Mesenchymal stem cell (in vitro differentiated cells and primary cell): ENCODE measurements at regions not wholly inside any gene's neighbourhood (a gene's known extent, or its start where the extent isn't known, plus 50 kb on each side); places are given as distances from the start of the nearest gene placed in this dataset.

ENCODE experiments used
- DNase-seq: peaks from one replicate; pipeline ENCODE4 v3.0.0-alpha.2; 2013
- H2AFZ ChIP-seq: one replicate; pipeline ENCODE4 v1.6.1; 2013; ENCODE audit warnings: low read depth, mild to moderate bottlenecking, control low read depth, inconsistent platforms, low read length, moderate library complexity
- H2AK5ac ChIP-seq: 2 replicates; pipeline ENCODE4 v1.6.1; 2013; ENCODE audit warnings: low read length, moderate library complexity, mild to moderate bottlenecking, inconsistent platforms; ENCODE audit not compliant: severe bottlenecking
- H2BK120ac ChIP-seq: one replicate; pipeline ENCODE4 v1.6.1; 2013; ENCODE audit warnings: low read depth, mild to moderate bottlenecking, inconsistent platforms, low read length, moderate library complexity
- H2BK12ac ChIP-seq, 2 experiments: one replicate each; pipeline ENCODE4 v1.6.1; 2013; ENCODE audit warnings: inconsistent platforms in 2 of 2, low read length in 2 of 2, mild to moderate bottlenecking in 2 of 2, moderate library complexity in 2 of 2, control low read depth in 1 of 2
- H2BK15ac ChIP-seq: one replicate; pipeline ENCODE4 v1.6.1; 2013; ENCODE audit warnings: mild to moderate bottlenecking, low read depth, inconsistent platforms; ENCODE audit not compliant: poor library complexity, severe bottlenecking
- H2BK5ac ChIP-seq: 2 replicates; pipeline ENCODE4 v1.6.1; 2013; ENCODE audit warnings: low read depth, mild to moderate bottlenecking, low read length, control low read depth, inconsistent platforms; ENCODE audit not compliant: poor library complexity, severe bottlenecking
- H3K14ac ChIP-seq, 2 experiments: one replicate each; pipeline ENCODE4 v1.6.1; 2013; ENCODE audit warnings: inconsistent platforms in 2 of 2, low read length in 2 of 2, control low read depth in 1 of 2, mild to moderate bottlenecking in 1 of 2, moderate library complexity in 1 of 2
- H3K18ac ChIP-seq, 2 experiments: one replicate each; pipeline ENCODE4 v1.6.1; 2013; ENCODE audit warnings: inconsistent platforms in 2 of 2, low read length in 2 of 2, control low read depth in 1 of 2, low read depth in 1 of 2, mild to moderate bottlenecking in 1 of 2
- H3K23ac ChIP-seq, 2 experiments: one replicate each; pipeline ENCODE4 v1.6.1; 2013; ENCODE audit warnings: inconsistent platforms in 2 of 2, low read length in 2 of 2, mild to moderate bottlenecking in 2 of 2, moderate library complexity in 2 of 2, control low read depth in 1 of 2
- H3K27ac ChIP-seq: 2 replicates; pipeline ENCODE4 v1.5.1; 2013; ENCODE audit warnings: mild to moderate bottlenecking, moderate library complexity, low read length, control low read depth, inconsistent platforms; ENCODE audit not compliant: poor library complexity, severe bottlenecking
- H3K27me3 ChIP-seq, 2 experiments: 2 replicates each; pipeline versions ENCODE4 v1.6.1 to v1.7.0; 2013; ENCODE audit warnings: low read length in 2 of 2, mild to moderate bottlenecking in 2 of 2, moderate library complexity in 2 of 2, control low read depth in 1 of 2, inconsistent platforms in 1 of 2; ENCODE audit not compliant: control insufficient read depth in 1 of 2, insufficient read depth in 1 of 2
- H3K36me3 ChIP-seq, 2 experiments: 2 replicates each; pipeline versions ENCODE4 v1.6.1 to v1.7.0; 2013; ENCODE audit warnings: low read length in 2 of 2, control low read depth in 1 of 2, inconsistent platforms in 1 of 2, low read depth in 1 of 2, mild to moderate bottlenecking in 1 of 2; ENCODE audit not compliant: insufficient read depth in 2 of 2, control insufficient read depth in 1 of 2
- H3K4ac ChIP-seq, 2 experiments: one replicate each; pipeline ENCODE4 v1.6.1; 2013; ENCODE audit warnings: inconsistent platforms in 2 of 2, low read length in 2 of 2, mild to moderate bottlenecking in 2 of 2, moderate library complexity in 2 of 2, control low read depth in 1 of 2, low read depth in 1 of 2
- H3K4me1 ChIP-seq: 2 replicates; pipeline ENCODE4 v1.6.1; 2013; ENCODE audit warnings: low read depth, low read length, control low read depth; ENCODE audit not compliant: control insufficient read depth, insufficient read depth
- H3K4me2 ChIP-seq: 2 replicates; pipeline ENCODE4 v1.6.1; 2013; ENCODE audit warnings: low read length, mild to moderate bottlenecking, inconsistent platforms; ENCODE audit not compliant: poor library complexity, severe bottlenecking
- H3K4me3 ChIP-seq, 2 experiments: 2 replicates each; pipeline versions ENCODE4 v1.5.1 to v1.7.0; 2013; ENCODE audit warnings: low read length in 2 of 2, mild to moderate bottlenecking in 2 of 2, control low read depth in 1 of 2, low read depth in 1 of 2; ENCODE audit not compliant: insufficient read depth in 1 of 2
- H3K79me1 ChIP-seq: replicated peaks from 2 replicates; pipeline ENCODE4 v1.6.1; 2013; ENCODE audit warnings: mild to moderate bottlenecking, control low read depth, low read length, inconsistent platforms; ENCODE audit not compliant: poor library complexity, severe bottlenecking
- H3K9ac ChIP-seq: 2 replicates; pipeline ENCODE4 v1.7.0; 2013; ENCODE audit warnings: mild to moderate bottlenecking, low read length, moderate library complexity
- H3K9me3 ChIP-seq: 2 replicates; pipeline ENCODE4 v1.7.0; 2013; ENCODE audit warnings: mild to moderate bottlenecking, low read length; ENCODE audit not compliant: control insufficient read depth
- H4K8ac ChIP-seq: one replicate; pipeline ENCODE4 v1.6.1; 2013; ENCODE audit warnings: inconsistent platforms, mild to moderate bottlenecking, low read length, moderate library complexity
- H4K91ac ChIP-seq: one replicate; pipeline ENCODE4 v1.6.1; 2013; ENCODE audit warnings: mild to moderate bottlenecking, low read length, inconsistent platforms
- WGBS: methylation state at CpG from one replicate; pipeline ENCODE4 v1.1.7; 2013; ENCODE audit warnings: mixed read lengths; 5-methylcytosine and 5-hydroxymethylcytosine counted together

DNA sequence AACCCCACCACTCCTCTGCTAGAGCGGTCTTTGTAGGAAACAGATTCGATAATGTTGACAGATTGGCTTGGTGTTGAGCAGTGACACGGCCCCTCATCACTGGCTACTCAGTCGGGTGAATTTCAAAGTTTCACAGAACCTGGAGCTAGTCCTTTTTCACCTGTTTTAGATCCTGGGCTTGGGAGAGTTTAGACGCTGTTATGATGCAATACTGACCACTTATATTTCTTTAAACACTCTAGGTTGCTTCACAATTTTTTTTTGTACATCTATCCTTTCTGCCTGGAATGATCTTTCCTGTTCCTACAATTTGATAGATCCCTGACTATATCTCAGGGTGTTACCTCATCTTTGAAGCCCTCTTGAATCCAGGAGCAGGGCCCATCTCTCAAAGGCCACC, 97.1 kb upstream of the ATP10A start:
- H3K27me3 ChIP-seq, result peaks cover 12% of the 10 kb centered on the region in 2 experiments
- H3K18ac ChIP-seq, result no peak overlapping the region
- no peak overlapping the region for H3K4me3 ChIP-seq
- no peaks in the 10 kb centered on the region for H3K36me3 ChIP-seq
- H4K91ac ChIP-seq, result no peak overlapping the region
- H3K9me3 ChIP-seq, result no peaks in the 10 kb centered on the region
- H3K79me1 ChIP-seq, result no peaks in the 10 kb centered on the region
- no peak overlapping the region for H2AFZ ChIP-seq
- WGBS, result 78% methylated on average over 5 of the region's 5 CpGs
- H3K23ac ChIP-seq, result no peak overlapping the region
- H3K4me1 ChIP-seq, result no peaks in the 10 kb centered on the region
- no peak overlapping the region for H2BK12ac ChIP-seq
- H3K14ac ChIP-seq, result no peak overlapping the region
- no peak overlapping the region for H2BK5ac ChIP-seq
- H2BK120ac ChIP-seq, result no peak overlapping the region
- DNase-seq, result no peak
- no peak overlapping the region for H3K27ac ChIP-seq
- H3K4me2 ChIP-seq, result no peak overlapping the region
- H2BK15ac ChIP-seq, result no peak overlapping the region
- H4K8ac ChIP-seq, result no peak overlapping the region
- H2AK5ac ChIP-seq, result no peak overlapping the region
- H3K4ac ChIP-seq, result no peak overlapping the region
- no peak overlapping the region for H3K9ac ChIP-seq

DNA sequence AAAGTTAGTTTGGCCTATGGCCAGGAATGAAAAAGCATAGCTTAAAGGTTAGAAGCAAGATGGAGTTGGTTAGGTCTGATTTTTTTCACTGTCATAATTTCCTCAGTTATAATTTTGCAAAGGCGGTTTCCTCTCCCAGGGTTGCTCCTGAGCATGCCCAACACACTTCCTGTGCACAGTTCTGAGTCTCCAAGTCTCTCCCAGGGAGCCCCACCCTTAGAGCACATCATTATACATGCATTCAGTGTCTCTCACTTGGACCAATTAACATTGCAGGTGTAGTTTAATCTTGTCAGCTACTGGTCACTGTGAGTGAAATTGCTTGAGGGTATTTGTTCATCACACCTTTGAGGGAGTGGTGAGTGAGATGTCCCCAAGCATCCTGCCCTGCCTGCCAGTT, 96.0 kb upstream of the ATP10A start:
- H3K14ac ChIP-seq, result no peak overlapping the region
- H3K27ac ChIP-seq, result no peak overlapping the region
- WGBS, result 44% methylated on average over 1 of the region's 1 CpG
- no peaks in the 10 kb centered on the region for H3K4me1 ChIP-seq
- H3K27me3 ChIP-seq, result peaks cover 12% of the 10 kb centered on the region in 2 experiments
- no peak overlapping the region for H2AK5ac ChIP-seq
- H3K18ac ChIP-seq, result no peak overlapping the region
- DNase-seq, result no peak
- H3K9ac ChIP-seq, result no peak overlapping the region
- H3K9me3 ChIP-seq, result no peaks in the 10 kb centered on the region
- H2BK15ac ChIP-seq, result no peak overlapping the region
- H2AFZ ChIP-seq, result no peak overlapping the region
- H2BK12ac ChIP-seq, result no peak overlapping the region
- H3K79me1 ChIP-seq, result no peaks in the 10 kb centered on the region
- no peak overlapping the region for H4K8ac ChIP-seq
- H3K4ac ChIP-seq, result no peak overlapping the region
- no peaks in the 10 kb centered on the region for H3K36me3 ChIP-seq
- no peak overlapping the region for H3K23ac ChIP-seq
- no peak overlapping the region for H3K4me3 ChIP-seq
- H3K4me2 ChIP-seq, result no peak overlapping the region
- H2BK120ac ChIP-seq, result no peak overlapping the region
- H2BK5ac ChIP-seq, result no peak overlapping the region
- H4K91ac ChIP-seq, result no peak overlapping the region

DNA sequence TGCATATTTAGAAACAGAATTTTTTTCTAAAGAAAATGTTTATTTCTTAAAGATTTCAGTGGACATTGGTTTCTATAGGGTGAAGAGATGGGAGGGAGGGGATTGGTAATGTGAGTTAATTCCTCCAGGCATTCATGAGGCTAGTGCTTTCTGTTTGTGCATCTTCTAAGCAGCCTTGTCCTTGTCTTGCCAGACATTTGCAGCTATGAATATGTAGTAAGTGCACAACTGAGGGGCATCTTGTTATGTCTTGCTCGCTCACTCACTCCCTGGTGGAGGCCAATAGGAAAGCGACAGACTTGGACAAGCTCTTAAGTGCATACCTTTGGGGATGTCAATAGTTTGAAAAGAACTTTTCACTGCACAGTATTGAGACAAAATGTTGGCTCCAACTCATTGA, 92.5 kb upstream of the ATP10A start:
- Histone ChIP-seq H4K91ac (no peak overlapping the region), H2BK120ac (no peak overlapping the region), H3K4me2 (no peak overlapping the region), H3K4me3 (no peak overlapping the region), H3K27me3 (peaks cover 12% of the 10 kb centered on the region in 2 experiments), H2BK12ac (no peak overlapping the region), H2AK5ac (no peak overlapping the region), H2BK5ac (no peak overlapping the region), H3K9me3 (peaks cover 5% of the 10 kb centered on the region), H3K4me1 (no peaks in the 10 kb centered on the region), H3K27ac (no peak overlapping the region), H3K36me3 (no peaks in the 10 kb centered on the region), H2AFZ (no peak overlapping the region), H4K8ac (no peak overlapping the region), H3K18ac (no peak overlapping the region), H3K14ac (no peak overlapping the region), H3K23ac (no peak overlapping the region), H3K9ac (no peak overlapping the region), H3K4ac (no peak overlapping the region), H3K79me1 (no peaks in the 10 kb centered on the region), H2BK15ac (no peak overlapping the region)
- WGBS, result 89% methylated on average over 2 of the region's 2 CpGs
- DNase-seq, result no peak

- H2BK15ac ChIP-seq, result no peak overlapping the region
- H3K18ac ChIP-seq, result no peak overlapping the region
- no peak overlapping the region for H3K4me2 ChIP-seq
- H2AFZ ChIP-seq, result no peak overlapping the region
- no peak for DNase-seq
- no peak overlapping the region for H2BK120ac ChIP-seq
- no peak overlapping the region for H3K27ac ChIP-seq
- no peaks in the 10 kb centered on the region for H3K4me1 ChIP-seq
- H3K14ac ChIP-seq, result no peak overlapping the region
- peaks cover 5% of the 10 kb centered on the region for H3K9me3 ChIP-seq
- no peak overlapping the region for H3K4me3 ChIP-seq
- H2AK5ac ChIP-seq, result no peak overlapping the region
- no peak overlapping the region for H2BK12ac ChIP-seq
- WGBS, result 39% methylated on average over 4 of the region's 4 CpGs
- H4K8ac ChIP-seq, result no peak overlapping the region
- no peak overlapping the region for H3K9ac ChIP-seq
- no peak overlapping the region for H2BK5ac ChIP-seq
- no peak overlapping the region for H4K91ac ChIP-seq
- H3K27me3 ChIP-seq, result peaks cover 6 to 7% of the 10 kb centered on the region in 2 experiments
- no peak overlapping the region for H3K23ac ChIP-seq
- H3K79me1 ChIP-seq, result no peaks in the 10 kb centered on the region
- H3K36me3 ChIP-seq, result no peaks in the 10 kb centered on the region
- H3K4ac ChIP-seq, result no peak overlapping the region
These were observed 91.3 kb upstream of the ATP10A start for GRCh38 chr15:25954398-25954797.
